ENCODE measurements at regions not wholly inside any gene's neighbourhood (a gene's known extent, or its start where the extent isn't known, plus 50 kb on each side); places are given as distances from the start of the nearest gene placed in this dataset.
A peak's percentile ranks its signal among the peaks of the same experiment; 100 is the strongest.

- Histone ChIP-seq H3K9me3 (peaks cover 0 to 6% (median 0%) of the 10 kb centered on the region in 3 donors), H3K27ac (peak overlapping the region; percentile 77 to 89 (median 86)), H3K4me1 (peaks cover 10 to 88% (median 36%) of the 10 kb centered on the region in 3 donors), H3K4me3 (peak overlapping the region in 2 of 4 donors; percentile 35 to 56), H3K36me3 (no peaks in the 10 kb centered on the region), H3K27me3 (peaks cover 5 to 74% (median 34%) of the 10 kb centered on the region in 4 donors)
- TF ChIP-seq CTCF (IDR thresholded peaks at IDR 0.05) (peak; percentile 78 to 92 (median 85)), POLR2A (IDR thresholded peaks at IDR 0.05) (no peak)
- WGBS, 2 donors = 37 to 40% methylated on average over 28 to 30 of the region's 33 CpGs
- intact Hi-C loops (cut with DNase I) = loop anchor here (5.0 to 10.0 kb wide), 4 partner anchors 284 to 1313 kb away; partner anchors contain the start of gene HOXA9
- DNase-seq = no peak
Observed at GRCh38 chr7:25851332-25852210, 300.4 kb upstream of the NFE2L3 start.

GRCh38 chr7:25852211-25852938 lies 299.6 kb upstream of the NFE2L3 start:
- H3K4me1 ChIP-seq = peaks cover 14 to 88% (median 30%) of the 10 kb centered on the region in 3 donors
- WGBS, 2 donors = 10% methylated on average over 1 of the region's 70 CpGs; no CpG with 5 or more reads in 1 of the 2 donors

GRCh38 chr7:25852939-25853271 lies 299.1 kb upstream of the NFE2L3 start:
- WGBS, 2 donors = 10 to 35% methylated on average over 5 of the region's 16 CpGs
- no peaks in the 10 kb centered on the region for H3K36me3 ChIP-seq
- peak overlapping the region; percentile 77 to 89 (median 86) for H3K27ac ChIP-seq
- H3K4me1 ChIP-seq = peaks cover 14 to 87% (median 27%) of the 10 kb centered on the region in 3 donors
- H3K27me3 ChIP-seq = peaks cover 10 to 87% (median 43%) of the 10 kb centered on the region in 4 donors
- TF ChIP-seq POLR2A (IDR thresholded peaks at IDR 0.05) (no peak), CTCF (IDR thresholded peaks at IDR 0.05) (no peak)
- no peak for DNase-seq
- peak overlapping the region in 2 of 4 donors; percentile 35 to 56 for H3K4me3 ChIP-seq
- H3K9me3 ChIP-seq = peaks cover 0 to 6% (median 0%) of the 10 kb centered on the region in 3 donors
- intact Hi-C loops (cut with DNase I) = loop anchor here (5.0 to 10.0 kb wide), 4 partner anchors 286 to 1312 kb away; partner anchors contain the start of gene HOXA9

More at GRCh38 chr7:25852211-25852938, 299.6 kb upstream of the NFE2L3 start:
- intact Hi-C loops (cut with DNase I) = loop anchor here (5.0 to 10.0 kb wide), 4 partner anchors 285 to 1312 kb away; partner anchors contain the start of gene HOXA9
- TF ChIP-seq CTCF (IDR thresholded peaks at IDR 0.05) = no peak
- no peak for TF ChIP-seq POLR2A (IDR thresholded peaks at IDR 0.05)
- peak overlapping the region in 2 of 4 donors; percentile 35 to 56 for H3K4me3 ChIP-seq
- DNase-seq = no peak
- peak overlapping the region; percentile 77 to 89 (median 86) for H3K27ac ChIP-seq
- peaks cover 5 to 82% (median 37%) of the 10 kb centered on the region in 4 donors for H3K27me3 ChIP-seq
- H3K36me3 ChIP-seq = no peaks in the 10 kb centered on the region
- H3K9me3 ChIP-seq = peaks cover 0 to 6% (median 0%) of the 10 kb centered on the region in 3 donors

GRCh38 chr7:25853314-25853713 lies 298.7 kb upstream of the NFE2L3 start:
- H3K27ac ChIP-seq = peak overlapping the region in 3 of 4 donors; percentile 82 to 88 (median 85)
- 35 to 40% methylated on average over 7 of the region's 7 CpGs for WGBS, 2 donors
- peaks cover 14 to 83% (median 23%) of the 10 kb centered on the region in 3 donors for H3K4me1 ChIP-seq
- no peaks in the 10 kb centered on the region for H3K36me3 ChIP-seq
- no peak for DNase-seq
- H3K9me3 ChIP-seq = peaks cover 0 to 6% (median 0%) of the 10 kb centered on the region in 3 donors
- H3K4me3 ChIP-seq = no peak overlapping the region
- peaks cover 12 to 91% (median 45%) of the 10 kb centered on the region in 4 donors for H3K27me3 ChIP-seq
- no peak for TF ChIP-seq POLR2A (IDR thresholded peaks at IDR 0.05)
- no peak for TF ChIP-seq CTCF (IDR thresholded peaks at IDR 0.05)
- intact Hi-C loops (cut with DNase I) = loop anchor here (5.0 to 10.0 kb wide), 4 partner anchors 286 to 1311 kb away; partner anchors contain the start of gene HOXA9
